GM23338 (cell line): ENCODE measurements at regions not wholly inside any gene's neighbourhood (a gene's known extent, or its start where the extent isn't known, plus 50 kb on each side); places are given as distances from the start of the nearest gene placed in this dataset.

Experiments
- CREB1 ChIP-seq: fragments of 250-450 bp; sonication (Bioruptor Pico); IDR thresholded peaks from 2 replicates; pipeline ENCODE4 v1.5.0; 2020; ENCODE audit warnings: low read depth, mild to moderate bottlenecking, moderate library complexity
- EZH2 ChIP-seq: fragments of 200-600 bp; sonication (generic); IDR thresholded peaks from one replicate; pipeline ENCODE4 v1.8.0; 2017; ENCODE audit warnings: antibody characterized with exemption, mild to moderate bottlenecking, low read depth; ENCODE audit not compliant: unreplicated experiment
- EZH2phosphoT487 ChIP-seq: fragments of 200-600 bp; sonication (generic); IDR thresholded peaks from one replicate; pipeline ENCODE4 v1.8.1; 2018; ENCODE audit warnings: antibody characterized with exemption; ENCODE audit not compliant: unreplicated experiment
- JUNB ChIP-seq: IDR thresholded peaks from one replicate; pipeline ENCODE4 v1.6.1; 2016; ENCODE audit warnings: antibody characterized with exemption; ENCODE audit not compliant: unreplicated experiment
- NANOG ChIP-seq: IDR thresholded peaks from 2 replicates; pipeline ENCODE4 v1.6.1; 2016; ENCODE audit warnings: antibody characterized with exemption, borderline replicate concordance
- POLR2AphosphoS5 ChIP-seq: IDR thresholded peaks from 2 replicates; pipeline ENCODE4 v1.6.1; 2016; ENCODE audit warnings: antibody characterized with exemption, low read depth
- ZNF114 ChIP-seq: fragments of 250-450 bp; sonication (Bioruptor Pico); IDR thresholded peaks from 2 replicates; pipeline ENCODE4 v1.5.0; 2020; ENCODE audit warnings: mild to moderate bottlenecking, moderate library complexity
- ZNF331 ChIP-seq: fragments of 250-450 bp; sonication (Bioruptor Pico); IDR thresholded peaks from 2 replicates; pipeline ENCODE4 v1.5.0; 2020; ENCODE audit warnings: low read depth, mild to moderate bottlenecking, moderate library complexity
- TF ChIP-seq, protein P1 (sequence below), 2 experiments: fragments of 200-600 bp in 1 of 2; sonication (generic) in 1 of 2; conservative IDR thresholded peaks; 2 replicates each; pipeline versions ENCODE4 v1.5.1 to v1.6.1; 2016 to 2017; ENCODE audit warnings: antibody characterized with exemption in 2 of 2, low read depth in 2 of 2, mild to moderate bottlenecking in 2 of 2, moderate library complexity in 1 of 2
- TF ChIP-seq, protein P2 (sequence below): IDR thresholded peaks from one replicate; pipeline ENCODE4 v1.6.1; 2018; ENCODE audit warnings: antibody characterized with exemption; ENCODE audit not compliant: unreplicated experiment

DNA sequence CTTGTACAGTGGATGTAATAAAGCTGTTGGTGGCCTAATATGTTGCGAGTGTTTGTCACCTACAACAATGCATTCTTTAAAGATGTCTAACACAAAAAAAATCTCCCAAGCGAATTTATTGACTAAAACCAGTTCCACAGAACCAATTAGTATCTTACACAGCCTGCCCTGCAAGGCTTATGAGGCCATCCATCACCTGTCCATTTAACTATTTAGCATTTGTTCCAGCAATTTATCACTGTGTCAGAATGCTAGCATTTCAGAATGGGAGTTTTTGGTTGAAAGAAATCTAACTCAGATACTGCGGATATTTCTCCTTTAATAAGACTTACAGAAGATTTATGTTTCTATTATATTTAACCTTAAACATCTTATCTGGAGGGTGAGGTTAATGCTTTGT is 831.1 kb upstream of the PRMT6 start:
- TF ChIP-seq, protein P1, sequence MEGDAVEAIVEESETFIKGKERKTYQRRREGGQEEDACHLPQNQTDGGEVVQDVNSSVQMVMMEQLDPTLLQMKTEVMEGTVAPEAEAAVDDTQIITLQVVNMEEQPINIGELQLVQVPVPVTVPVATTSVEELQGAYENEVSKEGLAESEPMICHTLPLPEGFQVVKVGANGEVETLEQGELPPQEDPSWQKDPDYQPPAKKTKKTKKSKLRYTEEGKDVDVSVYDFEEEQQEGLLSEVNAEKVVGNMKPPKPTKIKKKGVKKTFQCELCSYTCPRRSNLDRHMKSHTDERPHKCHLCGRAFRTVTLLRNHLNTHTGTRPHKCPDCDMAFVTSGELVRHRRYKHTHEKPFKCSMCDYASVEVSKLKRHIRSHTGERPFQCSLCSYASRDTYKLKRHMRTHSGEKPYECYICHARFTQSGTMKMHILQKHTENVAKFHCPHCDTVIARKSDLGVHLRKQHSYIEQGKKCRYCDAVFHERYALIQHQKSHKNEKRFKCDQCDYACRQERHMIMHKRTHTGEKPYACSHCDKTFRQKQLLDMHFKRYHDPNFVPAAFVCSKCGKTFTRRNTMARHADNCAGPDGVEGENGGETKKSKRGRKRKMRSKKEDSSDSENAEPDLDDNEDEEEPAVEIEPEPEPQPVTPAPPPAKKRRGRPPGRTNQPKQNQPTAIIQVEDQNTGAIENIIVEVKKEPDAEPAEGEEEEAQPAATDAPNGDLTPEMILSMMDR (conservative IDR thresholded peaks at IDR 0.05; ENCODE audit: low read depth in 2 of 2), result no peak
- TF ChIP-seq EZH2phosphoT487 (no peak), POLR2AphosphoS5 (no peak), JUNB (no peak), CREB1 (CRISPR knock-in tag) (no peak), ZNF331 (CRISPR knock-in tag) (no peak), EZH2 (no peak), ZNF114 (no peak), NANOG (no peak)
- TF ChIP-seq, protein P2, sequence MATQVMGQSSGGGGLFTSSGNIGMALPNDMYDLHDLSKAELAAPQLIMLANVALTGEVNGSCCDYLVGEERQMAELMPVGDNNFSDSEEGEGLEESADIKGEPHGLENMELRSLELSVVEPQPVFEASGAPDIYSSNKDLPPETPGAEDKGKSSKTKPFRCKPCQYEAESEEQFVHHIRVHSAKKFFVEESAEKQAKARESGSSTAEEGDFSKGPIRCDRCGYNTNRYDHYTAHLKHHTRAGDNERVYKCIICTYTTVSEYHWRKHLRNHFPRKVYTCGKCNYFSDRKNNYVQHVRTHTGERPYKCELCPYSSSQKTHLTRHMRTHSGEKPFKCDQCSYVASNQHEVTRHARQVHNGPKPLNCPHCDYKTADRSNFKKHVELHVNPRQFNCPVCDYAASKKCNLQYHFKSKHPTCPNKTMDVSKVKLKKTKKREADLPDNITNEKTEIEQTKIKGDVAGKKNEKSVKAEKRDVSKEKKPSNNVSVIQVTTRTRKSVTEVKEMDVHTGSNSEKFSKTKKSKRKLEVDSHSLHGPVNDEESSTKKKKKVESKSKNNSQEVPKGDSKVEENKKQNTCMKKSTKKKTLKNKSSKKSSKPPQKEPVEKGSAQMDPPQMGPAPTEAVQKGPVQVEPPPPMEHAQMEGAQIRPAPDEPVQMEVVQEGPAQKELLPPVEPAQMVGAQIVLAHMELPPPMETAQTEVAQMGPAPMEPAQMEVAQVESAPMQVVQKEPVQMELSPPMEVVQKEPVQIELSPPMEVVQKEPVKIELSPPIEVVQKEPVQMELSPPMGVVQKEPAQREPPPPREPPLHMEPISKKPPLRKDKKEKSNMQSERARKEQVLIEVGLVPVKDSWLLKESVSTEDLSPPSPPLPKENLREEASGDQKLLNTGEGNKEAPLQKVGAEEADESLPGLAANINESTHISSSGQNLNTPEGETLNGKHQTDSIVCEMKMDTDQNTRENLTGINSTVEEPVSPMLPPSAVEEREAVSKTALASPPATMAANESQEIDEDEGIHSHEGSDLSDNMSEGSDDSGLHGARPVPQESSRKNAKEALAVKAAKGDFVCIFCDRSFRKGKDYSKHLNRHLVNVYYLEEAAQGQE, result no peak
